Nephron progenitor cell (in vitro differentiated cells): ENCODE measurements at regions not wholly inside any gene's neighbourhood (a gene's known extent, or its start where the extent isn't known, plus 50 kb on each side); places are given as distances from the start of the nearest gene placed in this dataset.

ENCODE experiments used
- DNase-seq: peaks from one replicate; pipeline ENCODE4 v3.0.0; 2021
- H3K27ac Mint-ChIP-seq: 2 replicates; pipeline ENCODE4 v1.8.0; 2021; ENCODE audit warnings: mild to moderate bottlenecking, moderate library complexity, mixed read lengths
- H3K27me3 Mint-ChIP-seq: 2 replicates; pipeline ENCODE4 v1.8.0; 2021; ENCODE audit warnings: mild to moderate bottlenecking, low read depth, mixed read lengths; ENCODE audit not compliant: poor library complexity
- H3K36me3 Mint-ChIP-seq: 2 replicates; pipeline ENCODE4 v1.8.0; 2021; ENCODE audit warnings: low read depth, mixed read lengths
- H3K4me1 Mint-ChIP-seq: 2 replicates; pipeline ENCODE4 v1.8.0; 2021; ENCODE audit warnings: mixed read lengths
- H3K4me3 Mint-ChIP-seq: 2 replicates; pipeline ENCODE4 v1.8.0; 2021; ENCODE audit warnings: mild to moderate bottlenecking, moderate library complexity, mixed read lengths
- H3K9me3 Mint-ChIP-seq: 2 replicates; pipeline ENCODE4 v1.8.0; 2021; ENCODE audit warnings: mild to moderate bottlenecking, moderate library complexity, mixed read lengths
- CTCF ChIP-seq: fragments of 200-600 bp; sonication (generic); IDR thresholded peaks from 2 replicates; pipeline ENCODE4 v1.5.0; 2021; ENCODE audit warnings: antibody characterized with exemption

- Mint-ChIP-seq H3K9me3 (peaks cover 31% of the 10 kb centered on the region), H3K27me3 (peaks cover 3% of the 10 kb centered on the region), H3K4me1 (no peaks in the 10 kb centered on the region), H3K27ac (no peak overlapping the region), H3K36me3 (no peaks in the 10 kb centered on the region), H3K4me3 (no peak overlapping the region)
- TF ChIP-seq CTCF: no peak
- DNase-seq: no peak
Measured at GRCh38 chr13:74794147-74794546, 659.9 kb upstream of the KLF12 start.

DNA sequence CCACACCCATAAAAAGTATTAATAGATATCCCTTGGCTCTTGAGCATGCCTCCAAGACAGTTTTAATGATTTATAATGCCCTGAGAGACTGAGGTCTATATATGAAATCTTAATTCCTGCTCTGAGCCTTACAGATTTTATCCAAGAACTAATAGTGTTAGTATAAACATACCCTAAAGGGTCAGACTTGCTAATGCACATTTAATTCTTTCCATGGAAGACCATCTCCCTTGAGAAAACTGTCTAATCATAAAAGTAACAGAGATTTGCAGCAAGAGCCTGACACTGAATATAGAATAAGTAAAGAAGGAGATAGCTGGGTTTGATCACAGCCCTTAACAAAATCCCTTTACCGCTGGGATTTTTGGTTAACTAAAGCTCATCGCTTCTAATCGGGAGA, 650.8 kb upstream of the KLF12 start:
- Mint-ChIP-seq H3K9me3 (no peaks in the 10 kb centered on the region), H3K27ac (no peak overlapping the region), H3K36me3 (no peaks in the 10 kb centered on the region), H3K4me1 (no peaks in the 10 kb centered on the region), H3K27me3 (no peaks in the 10 kb centered on the region), H3K4me3 (no peak overlapping the region)
- DNase-seq: no peak
- TF ChIP-seq CTCF: no peak

GRCh38 chr13:74778946-74779345, 644.7 kb upstream of the KLF12 start:
- no peaks in the 10 kb centered on the region for H3K4me1 Mint-ChIP-seq
- H3K27ac Mint-ChIP-seq: no peak overlapping the region
- no peaks in the 10 kb centered on the region for H3K9me3 Mint-ChIP-seq
- no peak for DNase-seq
- no peaks in the 10 kb centered on the region for H3K27me3 Mint-ChIP-seq
- no peaks in the 10 kb centered on the region for H3K36me3 Mint-ChIP-seq
- H3K4me3 Mint-ChIP-seq: no peak overlapping the region
- TF ChIP-seq CTCF: no peak

DNA sequence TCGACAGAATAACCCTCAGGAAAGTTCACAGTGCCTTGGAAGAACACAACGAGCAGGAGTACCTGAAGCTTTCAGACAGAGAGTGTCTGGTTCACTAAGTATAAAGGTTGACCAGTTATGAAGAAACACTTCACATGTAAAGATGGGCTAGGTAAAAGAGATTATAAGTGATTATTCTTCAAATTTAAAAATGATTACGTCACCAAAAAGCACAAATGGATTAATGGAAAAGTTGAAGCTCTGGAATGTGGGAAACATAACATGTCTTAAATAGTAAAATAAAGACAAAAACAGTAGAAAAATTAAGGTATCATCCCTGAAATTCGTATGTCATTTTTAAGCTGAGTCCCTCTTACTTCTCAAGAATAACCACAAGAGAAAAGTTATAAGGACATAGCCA, 643.9 kb upstream of the KLF12 start:
- Mint-ChIP-seq H3K36me3 (no peaks in the 10 kb centered on the region), H3K9me3 (no peaks in the 10 kb centered on the region), H3K4me3 (no peak overlapping the region), H3K27me3 (no peaks in the 10 kb centered on the region), H3K4me1 (no peaks in the 10 kb centered on the region), H3K27ac (no peak overlapping the region)
- DNase-seq: no peak
- no peak for TF ChIP-seq CTCF

DNA sequence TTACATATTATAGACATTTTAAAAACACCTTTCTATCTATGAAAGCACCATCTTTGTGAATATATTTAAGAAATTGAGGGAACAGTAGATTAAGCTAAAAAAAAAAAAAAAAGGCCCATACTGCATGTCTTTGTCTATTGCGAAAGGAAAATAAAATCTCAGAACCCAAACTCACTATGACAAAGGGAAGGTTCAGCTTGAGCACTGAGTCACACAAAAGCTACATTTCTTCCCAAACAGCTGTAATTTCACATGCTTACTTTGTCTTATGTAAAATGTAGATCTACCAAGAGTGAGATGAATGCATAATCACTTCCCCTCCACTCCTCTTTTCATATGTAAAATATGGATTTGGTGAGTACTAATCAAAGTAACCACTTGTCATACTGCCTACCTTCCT, 640.1 kb upstream of the KLF12 start:
- no peak for TF ChIP-seq CTCF
- no peaks in the 10 kb centered on the region for H3K4me1 Mint-ChIP-seq
- H3K27me3 Mint-ChIP-seq: peaks cover 2% of the 10 kb centered on the region
- no peaks in the 10 kb centered on the region for H3K9me3 Mint-ChIP-seq
- no peak overlapping the region for H3K27ac Mint-ChIP-seq
- H3K4me3 Mint-ChIP-seq: no peak overlapping the region
- DNase-seq: no peak
- no peaks in the 10 kb centered on the region for H3K36me3 Mint-ChIP-seq

DNA sequence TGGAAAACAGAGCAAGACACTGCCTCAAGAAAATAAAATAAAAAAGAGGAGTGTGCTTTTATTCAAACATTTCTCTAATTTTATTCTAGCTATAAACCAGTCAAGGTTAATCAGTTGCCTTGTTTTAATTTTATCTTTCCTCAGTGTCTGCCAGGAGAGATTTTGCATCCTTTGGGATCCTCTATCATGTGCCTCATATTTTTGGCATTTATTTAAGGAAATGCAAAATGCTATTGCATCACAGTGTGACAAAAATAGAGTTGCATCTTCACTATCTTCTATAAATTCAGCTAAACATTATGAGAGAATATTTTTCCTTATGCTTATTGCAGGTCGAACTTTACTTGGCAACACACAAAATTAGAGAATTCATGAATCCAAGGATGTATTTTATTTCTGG, 639.0 kb upstream of the KLF12 start:
- no peak overlapping the region for H3K27ac Mint-ChIP-seq
- H3K36me3 Mint-ChIP-seq: no peaks in the 10 kb centered on the region
- no peak for TF ChIP-seq CTCF
- H3K4me3 Mint-ChIP-seq: no peak overlapping the region
- no peaks in the 10 kb centered on the region for H3K4me1 Mint-ChIP-seq
- peaks cover 2% of the 10 kb centered on the region for H3K27me3 Mint-ChIP-seq
- H3K9me3 Mint-ChIP-seq: no peaks in the 10 kb centered on the region
- DNase-seq: no peak
